ENCODE measurements at regions not wholly inside any gene's neighbourhood (a gene's known extent, or its start where the extent isn't known, plus 50 kb on each side); places are given as distances from the start of the nearest gene placed in this dataset.

GRCh38 chr4:53688186-53688790 lies 97.0 kb upstream of the LNX1 start:
- H3K36me3 Mint-ChIP-seq (ENCODE audit: low read depth), result no peaks in the 10 kb centered on the region
- H3K9me3 Mint-ChIP-seq, result no peaks in the 10 kb centered on the region
- peak overlapping the region in 2 of 3 experiments; percentile 13 to 20 for H3K27ac Mint-ChIP-seq
- peaks cover 35% of the 10 kb centered on the region for H3K4me1 Mint-ChIP-seq
- H3K4me3 Mint-ChIP-seq, result no peak overlapping the region
- TF ChIP-seq CTCF (IDR thresholded peaks at IDR 0.05; ENCODE audit: unreplicated experiment in 3 of 3), result no peak
- H3K27me3 Mint-ChIP-seq (ENCODE audit: low read depth), result peaks cover 8% of the 10 kb centered on the region

- Mint-ChIP-seq H3K27ac (peak overlapping the region; percentile 53 to 84 (median 58)), H3K4me1 (peaks cover 38% of the 10 kb centered on the region), H3K36me3 (ENCODE audit: low read depth) (no peaks in the 10 kb centered on the region), H3K9me3 (no peaks in the 10 kb centered on the region), H3K4me3 (no peak overlapping the region), H3K27me3 (ENCODE audit: low read depth) (peaks cover 8% of the 10 kb centered on the region)
- TF ChIP-seq CTCF (IDR thresholded peaks at IDR 0.05; ENCODE audit: unreplicated experiment in 3 of 3), result no peak
Measured at GRCh38 chr4:53686521-53686920, 95.2 kb upstream of the LNX1 start.

DNA sequence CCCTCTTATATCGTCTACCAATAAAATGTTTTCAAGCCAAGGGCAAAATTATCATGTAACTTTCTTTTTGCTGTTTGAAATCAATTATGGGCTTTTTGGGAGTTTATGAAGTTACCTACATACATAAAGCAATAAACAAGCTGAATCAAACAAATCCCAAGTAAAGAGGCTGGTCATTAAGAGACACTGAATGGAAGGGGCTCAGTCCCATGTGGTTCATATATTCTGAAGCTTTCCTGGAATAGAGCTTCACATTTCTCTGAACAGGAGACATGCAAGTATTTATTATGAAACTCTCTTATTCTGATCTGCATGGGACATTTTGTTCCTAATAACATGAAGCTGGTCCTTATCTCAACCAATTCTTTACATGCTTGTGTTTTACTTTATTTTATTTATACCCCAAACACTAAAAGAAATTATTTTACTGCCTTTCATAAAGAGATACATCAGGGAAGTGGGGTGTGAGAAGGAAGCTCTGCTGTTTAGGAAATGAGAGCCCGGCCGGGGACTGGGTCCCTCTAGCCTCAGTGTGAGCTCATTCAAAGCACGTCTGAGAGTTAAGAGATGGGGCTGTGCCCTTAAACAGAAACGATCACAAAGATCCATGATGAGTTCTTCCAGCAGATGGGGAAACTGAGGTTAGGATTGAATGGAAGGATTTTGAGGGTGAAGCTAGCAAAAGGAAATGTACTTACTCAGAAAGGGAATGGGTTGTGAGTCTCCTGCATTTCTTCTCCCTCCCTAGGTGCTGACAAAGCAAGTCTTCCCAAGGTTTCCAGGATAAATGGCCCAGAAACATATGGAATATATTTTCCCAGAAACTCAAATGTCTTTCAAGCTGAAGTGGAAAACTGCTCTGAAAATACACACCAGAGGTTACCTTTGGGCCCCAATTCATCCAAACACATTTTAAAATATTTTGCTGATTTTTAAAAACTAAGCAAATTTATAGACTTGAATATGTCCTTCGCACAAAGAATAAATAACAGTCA lies 93.1 kb upstream of the LNX1 start:
- Mint-ChIP-seq H3K4me3 (peak overlapping the region; percentile 9 to 34 (median 20)), H3K4me1 (peaks cover 38% of the 10 kb centered on the region), H3K27me3 (ENCODE audit: low read depth) (peaks cover 4% of the 10 kb centered on the region), H3K27ac (peak overlapping the region; percentile 84 to 95 (median 85)), H3K9me3 (peaks cover 3% of the 10 kb centered on the region), H3K36me3 (ENCODE audit: low read depth) (no peaks in the 10 kb centered on the region)
- TF ChIP-seq CTCF (IDR thresholded peaks at IDR 0.05; ENCODE audit: unreplicated experiment in 3 of 3), result no peak

- peaks cover 5% of the 10 kb centered on the region for H3K9me3 Mint-ChIP-seq
- peak overlapping the region in 2 of 3 experiments; percentile 50 to 95 for H3K27ac Mint-ChIP-seq
- H3K27me3 Mint-ChIP-seq (ENCODE audit: low read depth), result no peaks in the 10 kb centered on the region
- no peak overlapping the region for H3K4me3 Mint-ChIP-seq
- no peak for TF ChIP-seq CTCF (IDR thresholded peaks at IDR 0.05; ENCODE audit: unreplicated experiment in 3 of 3)
- peaks cover 34% of the 10 kb centered on the region for H3K4me1 Mint-ChIP-seq
- no peaks in the 10 kb centered on the region for H3K36me3 Mint-ChIP-seq (ENCODE audit: low read depth)
Measured at GRCh38 chr4:53682908-53683307, 91.6 kb upstream of the LNX1 start.

- Mint-ChIP-seq H3K4me1 (peaks cover 34% of the 10 kb centered on the region), H3K4me3 (no peak overlapping the region), H3K27me3 (ENCODE audit: low read depth) (no peaks in the 10 kb centered on the region), H3K36me3 (ENCODE audit: low read depth) (no peaks in the 10 kb centered on the region), H3K9me3 (peaks cover 5% of the 10 kb centered on the region), H3K27ac (peak overlapping the region; percentile 9 to 50 (median 46))
- TF ChIP-seq CTCF (IDR thresholded peaks at IDR 0.05; ENCODE audit: unreplicated experiment in 3 of 3), result no peak
Measured at GRCh38 chr4:53682196-53682595, 90.9 kb upstream of the LNX1 start.
